ENCODE measurements at regions not wholly inside any gene's neighbourhood (a gene's known extent, or its start where the extent isn't known, plus 50 kb on each side); places are given as distances from the start of the nearest gene placed in this dataset.

GRCh38 chr2:147046473-147046872 lies 798.4 kb upstream of the ACVR2A start:
- H3K36me3 Mint-ChIP-seq (ENCODE audit: insufficient read depth in 1 of 3, low read depth in 3 of 3) = no peaks in the 10 kb centered on the region
- Histone ChIP-seq H3K18ac (ENCODE audit: insufficient read length, low read depth, low read length) (no peak overlapping the region), H3K4me1 (ENCODE audit: insufficient read depth, low read length) (peaks cover 4% of the 10 kb centered on the region; the same call in 1 of the 2 replicates), H4K5ac (ENCODE audit: insufficient read length, low read depth, low read length) (no peak overlapping the region), H3K56ac (ENCODE audit: insufficient read length, low read depth, low read length) (no peak overlapping the region), H4K20me1 (ENCODE audit: control insufficient read depth, insufficient read depth, insufficient read length) (no peaks in the 10 kb centered on the region), H2BK5ac (ENCODE audit: insufficient read length, low read length) (no peak overlapping the region), H3K79me2 (ENCODE audit: insufficient read depth, low read length) (no peaks in the 10 kb centered on the region), H3K27me3 (ENCODE audit: insufficient read depth, low read length) (no peaks in the 10 kb centered on the region; the same call in 1 of the 2 replicates), H2BK12ac (ENCODE audit: insufficient read length, low read depth, low read length) (no peak overlapping the region), H3K9me3 (ENCODE audit: control insufficient read depth, low read depth, low read length) (no peaks in the 10 kb centered on the region), H3K9ac (ENCODE audit: extremely low read depth, insufficient read length, low read length) (no peak overlapping the region), H3K79me1 (ENCODE audit: insufficient read depth, low read depth, low read length, poor library complexity, severe bottlenecking) (no peaks in the 10 kb centered on the region), H3K4ac (ENCODE audit: low read depth, low read length) (no peak overlapping the region), H2AK5ac (ENCODE audit: insufficient read length, low read length) (no peak overlapping the region), H3K23me2 (ENCODE audit: insufficient read length, low read depth, low read length, poor library complexity, severe bottlenecking) (no peaks in the 10 kb centered on the region), H3K14ac (ENCODE audit: insufficient read depth, low read length) (no peak overlapping the region), H2BK20ac (ENCODE audit: low read depth, low read length, poor library complexity, severe bottlenecking) (no peak overlapping the region), H2BK120ac (ENCODE audit: low read depth, low read length, poor library complexity, severe bottlenecking) (no peak overlapping the region), H4K91ac (ENCODE audit: insufficient read length, low read depth, low read length) (no peak overlapping the region), H3K27ac (ENCODE audit: insufficient read length, low read depth, low read length) (no peak overlapping the region), H2BK15ac (ENCODE audit: low read depth, low read length) (no peak overlapping the region), H3T11ph (ENCODE audit: low read length) (no peak overlapping the region), H4K8ac (replicated peaks; ENCODE audit: insufficient read length, low read depth, low read length) (no peak overlapping the region), H2AFZ (ENCODE audit: low read length) (no peak overlapping the region), H3K4me2 (ENCODE audit: insufficient read depth, insufficient read length, low read length) (no peak overlapping the region), H3K23ac (ENCODE audit: insufficient read length, low read depth, low read length) (no peak overlapping the region)
- H3K27ac Mint-ChIP-seq = no peak overlapping the region
- no CpG with 5 or more reads among the region's 4 CpGs for WGBS (ENCODE audit: extremely low coverage, insufficient read length, low lambda C conversion rate)
- TF ChIP-seq CTCF (conservative IDR thresholded peaks at IDR 0.05) = no peak
- DNase-seq = peak; percentile 29
- H3K4me3 Mint-ChIP-seq = no peak overlapping the region
- H3K27me3 Mint-ChIP-seq (ENCODE audit: low read depth) = no peaks in the 10 kb centered on the region
- no peaks in the 10 kb centered on the region for H3K9me3 Mint-ChIP-seq
- peaks cover 22 to 31% of the 10 kb centered on the region in 2 experiments for H3K4me1 Mint-ChIP-seq
